ENCODE measurements at regions not wholly inside any gene's neighbourhood (a gene's known extent, or its start where the extent isn't known, plus 50 kb on each side); places are given as distances from the start of the nearest gene placed in this dataset.
"Not testable (repeated sequence)": the region's sequence is repeated elsewhere in the genome, so short reads cannot be mapped to it uniquely, and the experiment has no call there.

GRCh38 chr18:14285053-14285452, 152.8 kb upstream of the ZNF519 start:
- TF ChIP-seq EP300 (IDR thresholded peaks at IDR 0.05; ENCODE audit: low read depth): no peak
- no peak for TF ChIP-seq CTCF (IDR thresholded peaks at IDR 0.05)
- no peak for TF ChIP-seq POLR2AphosphoS5 (IDR thresholded peaks at IDR 0.05)
- TF ChIP-seq POLR2A (IDR thresholded peaks at IDR 0.05): no peak
- no peak for DNase-seq
- Histone ChIP-seq H3K27me3 (no peaks in the 10 kb centered on the region), H3K4me3 (no peak overlapping the region), H3K9me3 (no peaks in the 10 kb centered on the region), H3K27ac (no peak overlapping the region), H3K36me3 (no peaks in the 10 kb centered on the region), H3K4me1 (no peaks in the 10 kb centered on the region)
- in situ Hi-C loops (cut with MboI; ENCODE audit: low pct_ligation_motif_present in 1 of 4, low pct_unique_long_range_greater_than_20kb in 1 of 4, low sequenced_read_pairs in 3 of 4): no loop called here
- WGBS, 2 donors (ENCODE audit: low coverage in 1 of 2): 76 to 81% methylated on average over 4 of the region's 4 CpGs
- intact Hi-C loops (cut with DNase I; ENCODE audit: low total_unique reads): no loop called here

GRCh38 chr18:14275391-14275790, 143.2 kb upstream of the ZNF519 start:
- DNase-seq; H3K4me1 ChIP-seq; in situ Hi-C loops (cut with MboI; ENCODE audit: low pct_ligation_motif_present in 1 of 4, low pct_unique_long_range_greater_than_20kb in 1 of 4, low sequenced_read_pairs in 3 of 4); H3K4me3 ChIP-seq; intact Hi-C loops (cut with DNase I; ENCODE audit: low total_unique reads); H3K36me3 ChIP-seq; H3K9me3 ChIP-seq; H3K27ac ChIP-seq; H3K27me3 ChIP-seq: not testable (repeated sequence)
- 65% methylated on average over 1 of the region's 1 CpG; no CpG with 5 or more reads in 1 of the 2 donors for WGBS, 2 donors (ENCODE audit: low coverage in 1 of 2)

- in situ Hi-C loops (cut with MboI; ENCODE audit: low pct_ligation_motif_present in 1 of 4, low pct_unique_long_range_greater_than_20kb in 1 of 4, low sequenced_read_pairs in 3 of 4); H3K4me3 ChIP-seq; H3K9me3 ChIP-seq; H3K36me3 ChIP-seq; H3K4me1 ChIP-seq; H3K27ac ChIP-seq; H3K27me3 ChIP-seq; DNase-seq: not testable (repeated sequence)
- intact Hi-C loops (cut with DNase I; ENCODE audit: low total_unique reads): loop anchor here (10.0 kb wide), 1 partner anchor 69 kb away; no protein-coding TSS in a partner anchor
- WGBS, 2 donors (ENCODE audit: low coverage in 1 of 2): 63 to 74% methylated on average over 2 to 6 of the region's 6 CpGs
Measured at GRCh38 chr18:14265637-14266410, 133.6 kb upstream of the ZNF519 start.

GRCh38 chr18:14262786-14263185, 130.6 kb upstream of the ZNF519 start:
- H3K4me1 ChIP-seq; in situ Hi-C loops (cut with MboI; ENCODE audit: low pct_ligation_motif_present in 1 of 4, low pct_unique_long_range_greater_than_20kb in 1 of 4, low sequenced_read_pairs in 3 of 4); H3K36me3 ChIP-seq; H3K27me3 ChIP-seq; DNase-seq; H3K27ac ChIP-seq; H3K9me3 ChIP-seq; H3K4me3 ChIP-seq: not testable (repeated sequence)
- intact Hi-C loops (cut with DNase I; ENCODE audit: low total_unique reads): loop anchor here (10.0 kb wide), 1 partner anchor 72 kb away; no protein-coding TSS in a partner anchor
- 74 to 83% methylated on average over 2 to 3 of the region's 3 CpGs for WGBS, 2 donors (ENCODE audit: low coverage in 1 of 2)

GRCh38 chr18:14250084-14250677, 117.9 kb upstream of the ZNF519 start:
- H3K9me3 ChIP-seq; H3K27me3 ChIP-seq; H3K36me3 ChIP-seq; H3K4me1 ChIP-seq; in situ Hi-C loops (cut with MboI; ENCODE audit: low pct_ligation_motif_present in 1 of 4, low pct_unique_long_range_greater_than_20kb in 1 of 4, low sequenced_read_pairs in 3 of 4); H3K27ac ChIP-seq; H3K4me3 ChIP-seq; DNase-seq; intact Hi-C loops (cut with DNase I; ENCODE audit: low total_unique reads): not testable (repeated sequence)
- WGBS, 2 donors (ENCODE audit: low coverage in 1 of 2): 79% methylated on average over 4 of the region's 5 CpGs; no CpG with 5 or more reads in 1 of the 2 donors

- H3K27ac ChIP-seq; H3K9me3 ChIP-seq; H3K4me1 ChIP-seq; H3K4me3 ChIP-seq; intact Hi-C loops (cut with DNase I; ENCODE audit: low total_unique reads); H3K27me3 ChIP-seq; in situ Hi-C loops (cut with MboI; ENCODE audit: low pct_ligation_motif_present in 1 of 4, low pct_unique_long_range_greater_than_20kb in 1 of 4, low sequenced_read_pairs in 3 of 4); DNase-seq; H3K36me3 ChIP-seq: not testable (repeated sequence)
- WGBS, 2 donors (ENCODE audit: low coverage in 1 of 2): 78% methylated on average over 1 of the region's 1 CpG; no CpG with 5 or more reads in 1 of the 2 donors
Measured at GRCh38 chr18:14239224-14239623, 107.0 kb upstream of the ZNF519 start.

- WGBS, 2 donors (ENCODE audit: low coverage in 1 of 2): 39 to 74% methylated on average over 2 of the region's 3 CpGs
- H3K36me3 ChIP-seq; H3K27me3 ChIP-seq; H3K27ac ChIP-seq; intact Hi-C loops (cut with DNase I; ENCODE audit: low total_unique reads); H3K4me3 ChIP-seq; DNase-seq; H3K4me1 ChIP-seq; H3K9me3 ChIP-seq; in situ Hi-C loops (cut with MboI; ENCODE audit: low pct_ligation_motif_present in 1 of 4, low pct_unique_long_range_greater_than_20kb in 1 of 4, low sequenced_read_pairs in 3 of 4): not testable (repeated sequence)
Measured at GRCh38 chr18:14236356-14237048, 104.3 kb upstream of the ZNF519 start.

GRCh38 chr18:14225286-14225679, 93.0 kb upstream of the ZNF519 start:
- intact Hi-C loops (cut with DNase I; ENCODE audit: low total_unique reads); H3K27ac ChIP-seq; H3K9me3 ChIP-seq; in situ Hi-C loops (cut with MboI; ENCODE audit: low pct_ligation_motif_present in 1 of 4, low pct_unique_long_range_greater_than_20kb in 1 of 4, low sequenced_read_pairs in 3 of 4); DNase-seq; H3K27me3 ChIP-seq; H3K4me1 ChIP-seq; H3K36me3 ChIP-seq; H3K4me3 ChIP-seq: not testable (repeated sequence)
- WGBS, 2 donors (ENCODE audit: low coverage in 1 of 2): 62 to 74% methylated on average over 4 of the region's 4 CpGs

- H3K27ac ChIP-seq; intact Hi-C loops (cut with DNase I; ENCODE audit: low total_unique reads); H3K4me3 ChIP-seq; H3K9me3 ChIP-seq; H3K4me1 ChIP-seq; in situ Hi-C loops (cut with MboI; ENCODE audit: low pct_ligation_motif_present in 1 of 4, low pct_unique_long_range_greater_than_20kb in 1 of 4, low sequenced_read_pairs in 3 of 4); DNase-seq; H3K27me3 ChIP-seq; H3K36me3 ChIP-seq: not testable (repeated sequence)
- whole genome bisulfite sequencing, 2 donors (ENCODE audit: low coverage in 1 of 2): 75 to 91% methylated on average over 1 to 14 of the region's 27 CpGs
Measured at GRCh38 chr18:14224551-14225285, 92.5 kb upstream of the ZNF519 start.
